WTC11 (cell line): ENCODE measurements at regions not wholly inside any gene's neighbourhood (a gene's known extent, or its start where the extent isn't known, plus 50 kb on each side); places are given as distances from the start of the nearest gene placed in this dataset.

ENCODE experiments used
- ATAC-seq: fragments of 200-7000 bp; cut with Tn5 transposase; 2 replicates; pipeline ENCODE4 v1.10.0; 2021; ENCODE audit warnings: mild to moderate bottlenecking, moderate library complexity
- CTCF ChIA-PET: fragments of 300-600 bp; sonication (Branson Sonifier 250); formaldehyde crosslinking; loops from one replicate; lab custom pipeline; 2021; ENCODE audit warnings: antibody characterized with exemption; lab: Charles Lee
- POLR2A ChIA-PET: fragments of 350-600 bp; sonication (Branson Sonifier 250); formaldehyde crosslinking; loops from one replicate; lab custom pipeline; 2021; ENCODE audit warnings: antibody characterized with exemption; lab: Charles Lee
- DNase-seq: peaks from one replicate; pipeline ENCODE4 v3.0.0; 2021; ENCODE audit warnings: low spot score
- H3K27ac Mint-ChIP-seq: 2 replicates; pipeline ENCODE4 v1.8.0; 2021; ENCODE audit warnings: mixed read lengths
- H3K27me3 Mint-ChIP-seq: 2 replicates; pipeline ENCODE4 v1.8.0; 2021; ENCODE audit warnings: low read depth, mild to moderate bottlenecking, moderate library complexity, mixed read lengths
- H3K36me3 Mint-ChIP-seq: 2 replicates; pipeline ENCODE4 v1.8.0; 2021; ENCODE audit warnings: mixed read lengths
- H3K4me1 Mint-ChIP-seq: 2 replicates; pipeline ENCODE4 v1.8.0; 2022; ENCODE audit warnings: mixed read lengths
- H3K4me3 Mint-ChIP-seq: 2 replicates; pipeline ENCODE4 v1.8.0; 2021; ENCODE audit warnings: mild to moderate bottlenecking, moderate library complexity, mixed read lengths
- H3K9me3 Mint-ChIP-seq: 2 replicates; pipeline ENCODE4 v1.8.0; 2021; ENCODE audit warnings: mixed read lengths
- CREM ChIP-seq: sonication (generic); formaldehyde crosslinking; IDR thresholded peaks from 2 replicates; pipeline ENCODE4 v1.8.1; 2022; ENCODE audit warnings: mild to moderate bottlenecking, missing genetic modification reagents, moderate library complexity
- EMX1 ChIP-seq: fragments of 250-450 bp; sonication (Bioruptor Pico); IDR thresholded peaks from 2 replicates; pipeline ENCODE4 v1.8.0; 2021; ENCODE audit warnings: mild to moderate bottlenecking
- GABPB1 ChIP-seq: sonication (generic); formaldehyde crosslinking; IDR thresholded peaks from 2 replicates; pipeline ENCODE4 v1.8.1; 2023; ENCODE audit warnings: mild to moderate bottlenecking, missing genetic modification reagents
- GTF2I ChIP-seq: fragments of 250-450 bp; sonication (Bioruptor Pico); conservative IDR thresholded peaks from 2 replicates; pipeline ENCODE4 v1.4.0; 2021; ENCODE audit warnings: mild to moderate bottlenecking
- MYBL2 ChIP-seq: sonication (generic); formaldehyde crosslinking; IDR thresholded peaks from 2 replicates; pipeline ENCODE4 v1.8.1; 2023; ENCODE audit warnings: mild to moderate bottlenecking, moderate library complexity, missing genetic modification reagents
- NFATC4 ChIP-seq: fragments of 250-450 bp; sonication (Bioruptor Pico); IDR thresholded peaks from 2 replicates; pipeline ENCODE4 v1.9.0; 2021; ENCODE audit warnings: mild to moderate bottlenecking
- NFYB ChIP-seq: sonication (generic); formaldehyde crosslinking; conservative IDR thresholded peaks from 2 replicates; pipeline ENCODE4 v1.8.0; 2022; ENCODE audit warnings: low read depth, missing genetic modification reagents
- RORB ChIP-seq: fragments of 250-450 bp; sonication (Bioruptor Pico); IDR thresholded peaks from 2 replicates; pipeline ENCODE4 v1.9.0; 2021; ENCODE audit warnings: mild to moderate bottlenecking
- SMAD3 ChIP-seq: sonication (generic); formaldehyde crosslinking; IDR thresholded peaks from 2 replicates; pipeline ENCODE4 v1.8.0; 2022; ENCODE audit warnings: missing genetic modification reagents, mild to moderate bottlenecking, borderline replicate concordance
- SMAD4 ChIP-seq: sonication (generic); formaldehyde crosslinking; IDR thresholded peaks from 2 replicates; pipeline ENCODE4 v1.8.0; 2022; ENCODE audit warnings: mild to moderate bottlenecking, missing genetic modification reagents
- SOX15 ChIP-seq: fragments of 250-450 bp; sonication (Bioruptor Pico); IDR thresholded peaks from 2 replicates; pipeline ENCODE4 v1.9.0; 2021; ENCODE audit warnings: mild to moderate bottlenecking
- TCF7 ChIP-seq: sonication (generic); formaldehyde crosslinking; IDR thresholded peaks from 2 replicates; pipeline ENCODE4 v1.8.0; 2022; ENCODE audit warnings: mild to moderate bottlenecking, low read depth, missing genetic modification reagents, moderate library complexity
- TEAD1 ChIP-seq: sonication (generic); formaldehyde crosslinking; IDR thresholded peaks from 2 replicates; pipeline ENCODE4 v1.8.0; 2022; ENCODE audit warnings: mild to moderate bottlenecking, missing genetic modification reagents
- ZBTB21 ChIP-seq: sonication (generic); formaldehyde crosslinking; IDR thresholded peaks from 2 replicates; pipeline ENCODE4 v1.8.1; 2023; ENCODE audit warnings: mild to moderate bottlenecking, missing genetic modification reagents, borderline replicate concordance
- ZNF263 ChIP-seq: sonication (generic); formaldehyde crosslinking; IDR thresholded peaks from 2 replicates; pipeline ENCODE4 v1.8.1; 2022; ENCODE audit warnings: low read depth, mild to moderate bottlenecking, moderate library complexity, missing genetic modification reagents
- ZNF671 ChIP-seq: fragments of 250-450 bp; sonication (Bioruptor Pico); IDR thresholded peaks from 2 replicates; pipeline ENCODE4 v1.8.0; 2021; ENCODE audit warnings: mild to moderate bottlenecking
- TF ChIP-seq, protein P1 (sequence below): sonication (generic); formaldehyde crosslinking; IDR thresholded peaks from 2 replicates; pipeline ENCODE4 v1.8.1; 2023; ENCODE audit warnings: mild to moderate bottlenecking, missing genetic modification reagents
- TF ChIP-seq, protein P2 (sequence below): sonication (generic); formaldehyde crosslinking; IDR thresholded peaks from 2 replicates; pipeline ENCODE4 v1.8.1; 2023; ENCODE audit warnings: mild to moderate bottlenecking, missing genetic modification reagents, moderate library complexity
- TF ChIP-seq, protein P3 (sequence below): sonication (generic); formaldehyde crosslinking; IDR thresholded peaks from 2 replicates; pipeline ENCODE4 v1.8.0; 2023; ENCODE audit warnings: missing genetic modification reagents
- TF ChIP-seq, protein P4 (sequence below): sonication (generic); formaldehyde crosslinking; IDR thresholded peaks from 2 replicates; pipeline ENCODE4 v1.8.0; 2023; ENCODE audit warnings: mild to moderate bottlenecking, missing genetic modification reagents
- TF ChIP-seq, protein P5 (sequence below): sonication (generic); formaldehyde crosslinking; IDR thresholded peaks from 2 replicates; pipeline ENCODE4 v1.8.1; 2023; ENCODE audit warnings: mild to moderate bottlenecking, missing genetic modification reagents, moderate library complexity

DNA sequence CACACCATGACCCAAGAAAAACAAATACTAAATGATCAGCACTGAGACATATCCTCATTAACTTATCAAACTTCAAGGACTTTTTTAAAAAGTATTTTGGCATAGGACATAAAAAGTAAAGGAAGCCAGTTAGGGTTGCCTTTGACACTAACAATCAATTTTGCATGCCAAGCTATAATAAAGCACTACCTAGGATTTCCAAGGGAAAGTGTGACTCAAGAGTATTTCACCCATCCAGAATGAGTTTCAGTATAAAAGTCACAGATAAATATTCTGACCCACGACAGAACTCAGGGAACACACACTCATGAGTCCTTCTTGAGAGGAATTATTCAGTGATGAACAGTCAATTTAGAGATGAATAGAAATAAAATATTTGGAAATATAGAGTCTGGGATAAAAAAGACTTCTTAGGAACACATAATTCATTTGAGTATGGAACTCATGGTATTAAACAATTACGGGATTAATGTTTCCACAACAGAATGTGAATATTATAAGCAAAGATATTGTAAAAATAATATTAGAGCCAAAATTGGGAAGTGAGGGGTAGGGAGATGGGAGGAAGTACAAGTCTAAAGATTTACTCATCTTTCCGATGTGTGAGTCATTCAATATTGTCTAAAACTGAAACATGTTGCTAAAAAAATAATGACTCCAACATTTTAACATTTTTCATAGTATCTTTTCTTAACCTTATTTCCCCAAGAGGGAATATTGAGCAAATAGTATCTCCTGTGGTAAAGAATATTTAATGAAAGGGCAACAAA, 143.5 kb upstream of the LNX1 start:
- no peak for ATAC-seq
- peaks cover 3% of the 10 kb centered on the region for H3K9me3 Mint-ChIP-seq
- CTCF ChIA-PET = no interaction called here

DNA sequence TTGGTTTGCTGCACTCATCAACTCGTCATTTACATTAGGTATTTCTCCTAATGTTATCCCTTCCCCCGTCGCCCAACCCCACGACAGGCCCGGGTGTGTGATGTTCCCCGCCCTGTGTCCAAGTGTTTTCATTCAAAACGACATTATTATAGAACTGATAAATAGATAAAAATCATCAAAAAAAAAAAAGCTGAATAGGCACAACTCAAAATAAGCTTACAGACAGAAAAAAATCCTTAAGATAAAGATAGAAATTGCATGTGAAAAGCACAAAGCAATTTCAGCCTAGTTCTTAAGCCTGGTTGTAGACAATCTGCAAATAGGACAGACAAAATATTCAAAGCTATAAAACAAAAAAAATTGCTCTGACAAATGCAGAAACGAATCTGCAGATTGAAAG, 142.9 kb upstream of the LNX1 start:
- no peak for ATAC-seq
- peaks cover 3% of the 10 kb centered on the region for H3K9me3 Mint-ChIP-seq
- POLR2A ChIA-PET = no interaction called here

More for the DNA sequence above, 143.5 kb upstream of the LNX1 start:
- no peaks in the 10 kb centered on the region for H3K36me3 Mint-ChIP-seq
- no peak for TF ChIP-seq MYBL2
- TF ChIP-seq, protein P1, sequence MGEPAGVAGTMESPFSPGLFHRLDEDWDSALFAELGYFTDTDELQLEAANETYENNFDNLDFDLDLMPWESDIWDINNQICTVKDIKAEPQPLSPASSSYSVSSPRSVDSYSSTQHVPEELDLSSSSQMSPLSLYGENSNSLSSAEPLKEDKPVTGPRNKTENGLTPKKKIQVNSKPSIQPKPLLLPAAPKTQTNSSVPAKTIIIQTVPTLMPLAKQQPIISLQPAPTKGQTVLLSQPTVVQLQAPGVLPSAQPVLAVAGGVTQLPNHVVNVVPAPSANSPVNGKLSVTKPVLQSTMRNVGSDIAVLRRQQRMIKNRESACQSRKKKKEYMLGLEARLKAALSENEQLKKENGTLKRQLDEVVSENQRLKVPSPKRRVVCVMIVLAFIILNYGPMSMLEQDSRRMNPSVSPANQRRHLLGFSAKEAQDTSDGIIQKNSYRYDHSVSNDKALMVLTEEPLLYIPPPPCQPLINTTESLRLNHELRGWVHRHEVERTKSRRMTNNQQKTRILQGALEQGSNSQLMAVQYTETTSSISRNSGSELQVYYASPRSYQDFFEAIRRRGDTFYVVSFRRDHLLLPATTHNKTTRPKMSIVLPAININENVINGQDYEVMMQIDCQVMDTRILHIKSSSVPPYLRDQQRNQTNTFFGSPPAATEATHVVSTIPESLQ = no peak
- no peak for TF ChIP-seq CREM (CRISPR knock-in tag)
- no peak for TF ChIP-seq GABPB1 (CRISPR knock-in tag)
- TF ChIP-seq, protein P2, sequence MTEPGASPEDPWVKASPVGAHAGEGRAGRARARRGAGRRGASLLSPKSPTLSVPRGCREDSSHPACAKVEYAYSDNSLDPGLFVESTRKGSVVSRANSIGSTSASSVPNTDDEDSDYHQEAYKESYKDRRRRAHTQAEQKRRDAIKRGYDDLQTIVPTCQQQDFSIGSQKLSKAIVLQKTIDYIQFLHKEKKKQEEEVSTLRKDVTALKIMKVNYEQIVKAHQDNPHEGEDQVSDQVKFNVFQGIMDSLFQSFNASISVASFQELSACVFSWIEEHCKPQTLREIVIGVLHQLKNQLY = no peak
- TF ChIP-seq TCF7 = no peak
- TF ChIP-seq, protein P3, sequence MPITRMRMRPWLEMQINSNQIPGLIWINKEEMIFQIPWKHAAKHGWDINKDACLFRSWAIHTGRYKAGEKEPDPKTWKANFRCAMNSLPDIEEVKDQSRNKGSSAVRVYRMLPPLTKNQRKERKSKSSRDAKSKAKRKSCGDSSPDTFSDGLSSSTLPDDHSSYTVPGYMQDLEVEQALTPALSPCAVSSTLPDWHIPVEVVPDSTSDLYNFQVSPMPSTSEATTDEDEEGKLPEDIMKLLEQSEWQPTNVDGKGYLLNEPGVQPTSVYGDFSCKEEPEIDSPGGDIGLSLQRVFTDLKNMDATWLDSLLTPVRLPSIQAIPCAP = no peak
- TF ChIP-seq NFATC4 (CRISPR knock-in tag) = no peak
- TF ChIP-seq ZBTB21 (CRISPR knock-in tag) = no peak
- TF ChIP-seq ZNF263 = no peak
- no peak for TF ChIP-seq GTF2I (CRISPR knock-in tag)
- no peak for TF ChIP-seq NFYB (CRISPR knock-in tag)
- no peak for TF ChIP-seq TEAD1 (CRISPR knock-in tag)
- TF ChIP-seq ZNF671 = no peak
- TF ChIP-seq RORB (CRISPR knock-in tag) = no peak
- TF ChIP-seq, all 79 proteins: peak for 0
- Mint-ChIP-seq H3K4me3 (no peak overlapping the region), H3K27ac (no peak overlapping the region), H3K4me1 (no peaks in the 10 kb centered on the region), H3K27me3 (no peaks in the 10 kb centered on the region; the same call in 1 of the 2 replicates)
- no peak for DNase-seq
- POLR2A ChIA-PET = no interaction called here

More for the DNA sequence above, 142.9 kb upstream of the LNX1 start:
- Mint-ChIP-seq H3K4me1 (no peaks in the 10 kb centered on the region), H3K27ac (no peak overlapping the region), H3K36me3 (no peaks in the 10 kb centered on the region), H3K27me3 (no peaks in the 10 kb centered on the region; the same call in 1 of the 2 replicates), H3K4me3 (no peak overlapping the region)
- TF ChIP-seq TEAD1 (CRISPR knock-in tag) (no peak), SOX15 (no peak), EMX1 (no peak), ZNF671 (no peak), SMAD3 (CRISPR knock-in tag) (no peak), SMAD4 (CRISPR knock-in tag) (no peak)
- TF ChIP-seq, protein P4, sequence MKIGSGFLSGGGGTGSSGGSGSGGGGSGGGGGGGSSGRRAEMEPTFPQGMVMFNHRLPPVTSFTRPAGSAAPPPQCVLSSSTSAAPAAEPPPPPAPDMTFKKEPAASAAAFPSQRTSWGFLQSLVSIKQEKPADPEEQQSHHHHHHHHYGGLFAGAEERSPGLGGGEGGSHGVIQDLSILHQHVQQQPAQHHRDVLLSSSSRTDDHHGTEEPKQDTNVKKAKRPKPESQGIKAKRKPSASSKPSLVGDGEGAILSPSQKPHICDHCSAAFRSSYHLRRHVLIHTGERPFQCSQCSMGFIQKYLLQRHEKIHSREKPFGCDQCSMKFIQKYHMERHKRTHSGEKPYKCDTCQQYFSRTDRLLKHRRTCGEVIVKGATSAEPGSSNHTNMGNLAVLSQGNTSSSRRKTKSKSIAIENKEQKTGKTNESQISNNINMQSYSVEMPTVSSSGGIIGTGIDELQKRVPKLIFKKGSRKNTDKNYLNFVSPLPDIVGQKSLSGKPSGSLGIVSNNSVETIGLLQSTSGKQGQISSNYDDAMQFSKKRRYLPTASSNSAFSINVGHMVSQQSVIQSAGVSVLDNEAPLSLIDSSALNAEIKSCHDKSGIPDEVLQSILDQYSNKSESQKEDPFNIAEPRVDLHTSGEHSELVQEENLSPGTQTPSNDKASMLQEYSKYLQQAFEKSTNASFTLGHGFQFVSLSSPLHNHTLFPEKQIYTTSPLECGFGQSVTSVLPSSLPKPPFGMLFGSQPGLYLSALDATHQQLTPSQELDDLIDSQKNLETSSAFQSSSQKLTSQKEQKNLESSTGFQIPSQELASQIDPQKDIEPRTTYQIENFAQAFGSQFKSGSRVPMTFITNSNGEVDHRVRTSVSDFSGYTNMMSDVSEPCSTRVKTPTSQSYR (CRISPR knock-in tag) = no peak
- TF ChIP-seq, protein P5, sequence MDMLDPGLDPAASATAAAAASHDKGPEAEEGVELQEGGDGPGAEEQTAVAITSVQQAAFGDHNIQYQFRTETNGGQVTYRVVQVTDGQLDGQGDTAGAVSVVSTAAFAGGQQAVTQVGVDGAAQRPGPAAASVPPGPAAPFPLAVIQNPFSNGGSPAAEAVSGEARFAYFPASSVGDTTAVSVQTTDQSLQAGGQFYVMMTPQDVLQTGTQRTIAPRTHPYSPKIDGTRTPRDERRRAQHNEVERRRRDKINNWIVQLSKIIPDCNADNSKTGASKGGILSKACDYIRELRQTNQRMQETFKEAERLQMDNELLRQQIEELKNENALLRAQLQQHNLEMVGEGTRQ (CRISPR knock-in tag) = no peak
- no peak for DNase-seq
- CTCF ChIA-PET = no interaction called here
